Testis (tissue), 2 donors: ENCODE measurements at regions not wholly inside any gene's neighbourhood (a gene's known extent, or its start where the extent isn't known, plus 50 kb on each side); places are given as distances from the start of the nearest gene placed in this dataset.
A peak's percentile ranks its signal among the peaks of the same experiment; 100 is the strongest.

Experiments used
- DNase-seq: peaks from one replicate; pipeline ENCODE4 v3.0.0-alpha.2; 2019
- H3K27ac ChIP-seq, 2 donors: fragments of 200-600 bp; sonication (generic); one replicate each; pipeline ENCODE4 v1.5.1; 2019
- H3K27me3 ChIP-seq: fragments of 200-600 bp; sonication (generic); one replicate; pipeline ENCODE4 v1.5.1; 2019
- H3K36me3 ChIP-seq: fragments of 200-600 bp; sonication (generic); one replicate; pipeline ENCODE4 v1.5.1; 2017; ENCODE audit warnings: low read depth; ENCODE audit errors: missing control alignments
- H3K4me1 ChIP-seq: fragments of 200-600 bp; sonication (generic); one replicate; pipeline ENCODE4 v1.5.1; 2019
- H3K4me3 ChIP-seq, 2 donors: fragments of 200-600 bp; sonication (generic); one replicate each; pipeline ENCODE4 v1.5.1; 2017 to 2019
- H3K9me3 ChIP-seq: fragments of 200-600 bp; sonication (generic); one replicate; pipeline ENCODE4 v1.5.1; 2017
- POLR2A ChIP-seq: fragments of 450-650 bp; IDR thresholded peaks from one replicate; pipeline ENCODE4 v1.6.1; 2017; ENCODE audit warnings: antibody characterized with exemption, mild to moderate bottlenecking, moderate library complexity
- WGBS, 2 donors: methylation state at CpG; one replicate each; pipeline ENCODE4 v1.1.5; 2018; 5-methylcytosine and 5-hydroxymethylcytosine counted together
- intact Hi-C: fragments of 100-400 bp; cut with DNase I; formaldehyde crosslinking; loops from one replicate; pipeline ENCODE4 v1.15.1; 2023; ENCODE audit warnings: low total_unique reads
- TF ChIP-seq, protein P1 (sequence below), 3 experiments: fragments of 450-650 bp in 2 of 3; fragments of 200-600 bp in 1 of 3; sonication (generic) in 1 of 3; IDR thresholded peaks; one replicate each; pipeline ENCODE4 v1.5.1; 2016 to 2019; ENCODE audit warnings: antibody characterized with exemption in 3 of 3, mild to moderate bottlenecking in 2 of 3, moderate library complexity in 1 of 3

DNA sequence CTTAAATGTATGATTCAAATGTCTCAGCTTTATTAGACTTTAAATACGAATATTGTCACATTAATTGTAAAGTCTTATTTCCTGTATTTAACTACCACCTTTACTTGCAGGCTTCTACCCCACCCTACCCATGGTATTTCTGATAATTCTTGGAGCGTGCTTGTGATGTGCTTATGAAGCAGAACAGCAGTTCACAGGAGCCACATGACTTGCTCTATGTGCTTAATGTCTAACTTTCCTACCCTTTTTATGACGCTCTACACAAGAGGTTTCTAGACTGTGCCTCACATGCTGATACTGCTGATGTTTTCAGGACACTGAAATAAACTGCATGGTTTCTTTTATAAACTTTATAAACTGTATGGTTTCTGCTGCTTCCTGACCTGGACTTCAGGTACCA, 553.5 kb upstream of the CCDC54 start:
- H3K9me3 ChIP-seq = no peaks in the 10 kb centered on the region
- no peak for DNase-seq
- no peak for TF ChIP-seq POLR2A
- TF ChIP-seq, protein P1, sequence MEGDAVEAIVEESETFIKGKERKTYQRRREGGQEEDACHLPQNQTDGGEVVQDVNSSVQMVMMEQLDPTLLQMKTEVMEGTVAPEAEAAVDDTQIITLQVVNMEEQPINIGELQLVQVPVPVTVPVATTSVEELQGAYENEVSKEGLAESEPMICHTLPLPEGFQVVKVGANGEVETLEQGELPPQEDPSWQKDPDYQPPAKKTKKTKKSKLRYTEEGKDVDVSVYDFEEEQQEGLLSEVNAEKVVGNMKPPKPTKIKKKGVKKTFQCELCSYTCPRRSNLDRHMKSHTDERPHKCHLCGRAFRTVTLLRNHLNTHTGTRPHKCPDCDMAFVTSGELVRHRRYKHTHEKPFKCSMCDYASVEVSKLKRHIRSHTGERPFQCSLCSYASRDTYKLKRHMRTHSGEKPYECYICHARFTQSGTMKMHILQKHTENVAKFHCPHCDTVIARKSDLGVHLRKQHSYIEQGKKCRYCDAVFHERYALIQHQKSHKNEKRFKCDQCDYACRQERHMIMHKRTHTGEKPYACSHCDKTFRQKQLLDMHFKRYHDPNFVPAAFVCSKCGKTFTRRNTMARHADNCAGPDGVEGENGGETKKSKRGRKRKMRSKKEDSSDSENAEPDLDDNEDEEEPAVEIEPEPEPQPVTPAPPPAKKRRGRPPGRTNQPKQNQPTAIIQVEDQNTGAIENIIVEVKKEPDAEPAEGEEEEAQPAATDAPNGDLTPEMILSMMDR (IDR thresholded peaks at IDR 0.05) = no peak
- intact Hi-C loops = no loop called here
- no peaks in the 10 kb centered on the region for H3K4me1 ChIP-seq
- H3K27me3 ChIP-seq = no peaks in the 10 kb centered on the region
- H3K4me3 ChIP-seq = no peak overlapping the region
- WGBS, 2 donors = 87 to 92% methylated on average over 3 of the region's 3 CpGs
- no peak overlapping the region for H3K27ac ChIP-seq
- H3K36me3 ChIP-seq = no peaks in the 10 kb centered on the region

DNA sequence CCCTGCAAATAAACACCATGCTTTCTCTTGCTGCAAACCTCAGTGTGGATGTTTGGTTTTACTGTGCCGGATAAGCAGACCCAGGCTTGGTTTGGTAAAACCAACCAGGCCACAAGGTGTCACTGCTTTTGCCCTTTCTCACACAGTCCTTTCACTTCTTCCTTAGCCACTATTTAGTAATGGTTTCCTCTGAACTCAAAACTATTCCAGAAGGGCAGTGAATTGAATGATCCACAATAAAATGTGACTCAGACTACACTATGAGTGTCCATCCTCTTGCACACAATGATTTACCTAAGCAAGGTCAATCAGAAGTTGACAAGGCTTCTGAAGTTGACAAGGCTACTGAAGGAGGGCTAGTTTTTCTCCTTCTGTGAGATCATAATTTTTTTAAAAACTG, 552.4 kb upstream of the CCDC54 start:
- no peaks in the 10 kb centered on the region for H3K4me1 ChIP-seq
- WGBS, 2 donors = 55 to 68% methylated on average over 1 of the region's 1 CpG
- no peaks in the 10 kb centered on the region for H3K27me3 ChIP-seq
- intact Hi-C loops = no loop called here
- no peak overlapping the region for H3K4me3 ChIP-seq
- TF ChIP-seq, protein P1 (IDR thresholded peaks at IDR 0.05) = peak in 1 of 3 experiments; percentile 27
- no peak for TF ChIP-seq POLR2A
- DNase-seq = peak; percentile 62
- H3K27ac ChIP-seq = no peak overlapping the region
- H3K36me3 ChIP-seq = no peaks in the 10 kb centered on the region
- H3K9me3 ChIP-seq = no peaks in the 10 kb centered on the region

DNA sequence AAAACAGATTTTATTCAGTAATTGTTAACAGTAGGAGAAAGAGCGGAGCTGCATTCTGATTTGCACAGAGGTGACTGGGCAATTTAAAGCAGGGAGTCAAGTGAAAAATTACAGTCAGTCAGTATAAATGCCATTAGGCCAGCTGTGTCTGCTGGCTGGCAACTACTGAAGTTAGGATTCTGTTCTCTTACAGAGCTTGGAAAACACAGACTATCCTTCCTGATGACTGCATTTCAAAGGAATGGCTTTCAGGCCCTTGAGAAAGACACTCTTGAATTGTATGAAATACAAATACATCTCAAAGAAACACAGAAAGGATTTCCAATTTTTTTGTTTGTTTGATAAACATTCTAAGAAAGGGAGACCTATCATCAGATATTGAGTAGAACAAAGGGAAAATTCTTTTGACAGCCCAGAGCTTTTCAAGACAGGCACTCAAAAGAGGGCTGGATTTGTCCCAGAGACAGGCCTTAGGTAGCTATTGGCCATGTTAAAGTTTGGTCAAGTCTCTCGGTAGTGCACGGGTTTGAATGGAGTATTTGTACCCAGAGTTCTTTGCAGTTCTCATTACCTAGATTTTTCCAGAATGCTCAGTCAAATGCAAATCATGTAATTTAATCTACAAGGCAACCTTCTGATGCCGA, 551.2 kb upstream of the CCDC54 start:
- H3K27me3 ChIP-seq = no peaks in the 10 kb centered on the region
- no peaks in the 10 kb centered on the region for H3K9me3 ChIP-seq
- H3K4me3 ChIP-seq = no peak overlapping the region
- no peaks in the 10 kb centered on the region for H3K36me3 ChIP-seq
- no peaks in the 10 kb centered on the region for H3K4me1 ChIP-seq
- intact Hi-C loops = no loop called here
- WGBS, 2 donors = 90 to 94% methylated on average over 4 of the region's 4 CpGs
- no peak overlapping the region for H3K27ac ChIP-seq
- no peak for DNase-seq
- no peak for TF ChIP-seq POLR2A
- TF ChIP-seq, protein P1 (IDR thresholded peaks at IDR 0.05) = no peak

DNA sequence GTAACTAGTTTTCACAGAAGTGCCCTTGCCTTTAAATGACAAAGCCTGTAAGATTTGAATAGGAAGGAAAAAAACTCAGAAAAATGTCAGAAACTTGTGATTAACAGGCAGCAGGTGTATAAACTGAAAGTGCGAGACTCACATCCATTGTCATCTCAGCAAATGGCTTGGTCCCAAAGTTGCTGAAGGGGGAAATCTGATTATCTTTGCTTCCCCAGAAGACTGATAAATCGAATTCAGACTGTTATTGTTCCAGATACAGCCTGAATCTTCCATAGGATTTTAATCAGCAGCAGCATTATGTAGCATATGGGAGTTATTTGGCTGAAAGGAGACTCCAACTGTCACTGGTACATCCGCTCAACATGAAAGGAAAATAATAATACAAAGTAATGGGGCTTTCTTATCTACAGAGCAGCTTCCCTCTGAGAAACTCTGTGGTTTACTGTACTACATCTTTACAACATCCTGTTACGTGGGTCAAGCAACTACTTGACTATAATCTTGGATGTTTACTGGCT, 550.4 kb upstream of the CCDC54 start:
- Histone ChIP-seq H3K4me1 (no peaks in the 10 kb centered on the region), H3K36me3 (no peaks in the 10 kb centered on the region), H3K9me3 (no peaks in the 10 kb centered on the region), H3K27me3 (no peaks in the 10 kb centered on the region), H3K4me3 (no peak overlapping the region), H3K27ac (no peak overlapping the region)
- TF ChIP-seq POLR2A = no peak
- TF ChIP-seq, protein P1 (IDR thresholded peaks at IDR 0.05) = no peak
- intact Hi-C loops = no loop called here
- DNase-seq = no peak
- WGBS, 2 donors = 72 to 80% methylated on average over 4 of the region's 4 CpGs
